Upper lobe of left lung (tissue), 4 donors: ENCODE measurements at regions not wholly inside any gene's neighbourhood (a gene's known extent, or its start where the extent isn't known, plus 50 kb on each side); places are given as distances from the start of the nearest gene placed in this dataset.

ENCODE experiments used
- CTCF ChIP-seq, 6 experiments: fragments of 450-650 bp in 4 of 6; fragments of 200-600 bp in 2 of 6; sonication (generic) in 2 of 6; IDR thresholded peaks; one replicate each; pipeline ENCODE4 v1.5.1; 2016 to 2019; ENCODE audit warnings: antibody characterized with exemption in 6 of 6
- POLR2A ChIP-seq, 4 donors: fragments of 450-650 bp; IDR thresholded peaks; one replicate each; pipeline ENCODE4 v1.5.1; 2016 to 2017; ENCODE audit warnings: antibody characterized with exemption in 4 of 4, mild to moderate bottlenecking in 2 of 4
- POLR2AphosphoS5 ChIP-seq, 2 donors: sonication (generic); formaldehyde crosslinking; IDR thresholded peaks; one replicate each; pipeline ENCODE4 v1.5.1; 2017; ENCODE audit warnings: antibody characterized with exemption in 2 of 2

GRCh38 chr4:182065255-182065654 lies 177.9 kb upstream of the TENM3 start:
- TF ChIP-seq CTCF (IDR thresholded peaks at IDR 0.05): no peak
- TF ChIP-seq POLR2AphosphoS5 (IDR thresholded peaks at IDR 0.05): no peak
- no peak for TF ChIP-seq POLR2A (IDR thresholded peaks at IDR 0.05)
